GM23338 (cell line): ENCODE measurements at regions not wholly inside any gene's neighbourhood (a gene's known extent, or its start where the extent isn't known, plus 50 kb on each side); places are given as distances from the start of the nearest gene placed in this dataset.

ENCODE experiments used
- ATAC-seq: fragments of 200-7000 bp; cut with Tn5 transposase; 3 replicates; pipeline ENCODE4 v1.9.1; 2020
- DNase-seq: peaks from one replicate; pipeline ENCODE4 v3.0.0-alpha.2; 2015; ENCODE audit warnings: low spot score
- H2AFZ ChIP-seq: fragments of 200-600 bp; sonication (generic); 2 replicates; pipeline ENCODE4 v1.8.0; 2016; ENCODE audit warnings: antibody characterized with exemption, mild to moderate bottlenecking, moderate library complexity
- H3F3A ChIP-seq: fragments of 200-600 bp; sonication (generic); replicated peaks from 2 replicates; pipeline ENCODE4 v1.8.0; 2017; ENCODE audit warnings: antibody characterized with exemption, mixed run types, low read depth
- H3K27ac ChIP-seq: fragments of 200-600 bp; sonication (generic); 2 replicates; pipeline ENCODE4 v1.6.1; 2016; ENCODE audit warnings: low read depth
- H3K27me3 ChIP-seq: fragments of 200-600 bp; sonication (generic); 2 replicates; pipeline ENCODE4 v1.8.0; 2016; ENCODE audit warnings: mild to moderate bottlenecking, mixed run types, moderate library complexity; ENCODE audit not compliant: insufficient read depth
- H3K36me3 ChIP-seq: fragments of 200-600 bp; sonication (generic); 2 replicates; pipeline ENCODE4 v1.8.0; 2016; ENCODE audit warnings: mild to moderate bottlenecking; ENCODE audit not compliant: insufficient read depth
- H3K4me1 ChIP-seq: fragments of 200-600 bp; sonication (generic); 2 replicates; pipeline ENCODE4 v1.8.0; 2016; ENCODE audit warnings: mild to moderate bottlenecking, moderate library complexity; ENCODE audit not compliant: insufficient read depth
- H3K4me2 ChIP-seq: fragments of 200-600 bp; sonication (generic); 2 replicates; pipeline ENCODE4 v1.7.1; 2017; ENCODE audit warnings: mixed run types
- H3K4me3 ChIP-seq: fragments of 200-600 bp; sonication (generic); 2 replicates; pipeline ENCODE4 v1.6.1; 2016; ENCODE audit warnings: mixed run types
- H3K79me2 ChIP-seq: fragments of 200-600 bp; sonication (generic); replicated peaks from 2 replicates; pipeline ENCODE4 v1.8.0; 2017; ENCODE audit warnings: mild to moderate bottlenecking; ENCODE audit not compliant: insufficient read depth
- H3K9me2 ChIP-seq: fragments of 200-600 bp; sonication (generic); 2 replicates; pipeline ENCODE4 v1.8.0; 2017; ENCODE audit not compliant: insufficient read depth
- H4K20me1 ChIP-seq: fragments of 200-600 bp; sonication (generic); replicated peaks from 2 replicates; pipeline ENCODE4 v1.8.0; 2017; ENCODE audit warnings: mild to moderate bottlenecking; ENCODE audit not compliant: insufficient read depth
- H3K27ac Mint-ChIP-seq: 2 replicates; pipeline ENCODE4 v1.8.0; 2020; ENCODE audit warnings: inconsistent platforms, mild to moderate bottlenecking, moderate library complexity, mixed read lengths
- H3K27me3 Mint-ChIP-seq: 3 replicates; pipeline ENCODE4 v1.8.0; 2022; ENCODE audit warnings: low read depth, mild to moderate bottlenecking, moderate library complexity, mixed read lengths, inconsistent platforms; ENCODE audit not compliant: insufficient read depth, poor library complexity
- H3K36me3 Mint-ChIP-seq: 3 replicates; pipeline ENCODE4 v1.8.0; 2021; ENCODE audit warnings: low read depth, mild to moderate bottlenecking, inconsistent platforms, moderate library complexity, mixed read lengths
- H3K4me1 Mint-ChIP-seq: 3 replicates; pipeline ENCODE4 v1.8.0; 2020; ENCODE audit warnings: mild to moderate bottlenecking, inconsistent platforms, mixed read lengths
- H3K4me3 Mint-ChIP-seq: 3 replicates; pipeline ENCODE4 v1.8.0; 2021; ENCODE audit warnings: moderate library complexity, mild to moderate bottlenecking, inconsistent platforms, mixed read lengths
- H3K9me3 Mint-ChIP-seq: 3 replicates; pipeline ENCODE4 v1.8.0; 2020; ENCODE audit warnings: moderate library complexity, mild to moderate bottlenecking, inconsistent platforms, mixed read lengths
- CREB1 ChIP-seq: fragments of 250-450 bp; sonication (Bioruptor Pico); IDR thresholded peaks from 2 replicates; pipeline ENCODE4 v1.5.0; 2020; ENCODE audit warnings: low read depth, mild to moderate bottlenecking, moderate library complexity
- CTCF ChIP-seq, 2 experiments: fragments of 200-600 bp in 1 of 2; sonication (generic) in 1 of 2; conservative IDR thresholded peaks; 2 replicates each; pipeline versions ENCODE4 v1.5.1 to v1.6.1; 2016 to 2017; ENCODE audit warnings: antibody characterized with exemption in 2 of 2, low read depth in 2 of 2, mild to moderate bottlenecking in 2 of 2, moderate library complexity in 1 of 2
- ETS1 ChIP-seq: IDR thresholded peaks from 2 replicates; pipeline ENCODE4 v1.6.1; 2016; ENCODE audit warnings: antibody characterized with exemption
- EZH2phosphoT487 ChIP-seq: fragments of 200-600 bp; sonication (generic); IDR thresholded peaks from one replicate; pipeline ENCODE4 v1.8.1; 2018; ENCODE audit warnings: antibody characterized with exemption; ENCODE audit not compliant: unreplicated experiment
- JUNB ChIP-seq: IDR thresholded peaks from one replicate; pipeline ENCODE4 v1.6.1; 2016; ENCODE audit warnings: antibody characterized with exemption; ENCODE audit not compliant: unreplicated experiment
- NANOG ChIP-seq: IDR thresholded peaks from 2 replicates; pipeline ENCODE4 v1.6.1; 2016; ENCODE audit warnings: antibody characterized with exemption, borderline replicate concordance
- REST ChIP-seq: IDR thresholded peaks from one replicate; pipeline ENCODE4 v1.6.1; 2018; ENCODE audit warnings: antibody characterized with exemption; ENCODE audit not compliant: unreplicated experiment
- STAT1 ChIP-seq: IDR thresholded peaks from one replicate; pipeline ENCODE4 v1.6.1; 2016; ENCODE audit warnings: antibody characterized with exemption; ENCODE audit not compliant: unreplicated experiment
- ZNF114 ChIP-seq: fragments of 250-450 bp; sonication (Bioruptor Pico); IDR thresholded peaks from 2 replicates; pipeline ENCODE4 v1.5.0; 2020; ENCODE audit warnings: mild to moderate bottlenecking, moderate library complexity
- ZNF331 ChIP-seq: fragments of 250-450 bp; sonication (Bioruptor Pico); IDR thresholded peaks from 2 replicates; pipeline ENCODE4 v1.5.0; 2020; ENCODE audit warnings: low read depth, mild to moderate bottlenecking, moderate library complexity
- ZNF462 ChIP-seq: fragments of 250-450 bp; sonication (Bioruptor Pico); IDR thresholded peaks from 2 replicates; pipeline ENCODE4 v1.5.0; 2020; ENCODE audit warnings: mild to moderate bottlenecking, moderate library complexity

GRCh38 chr18:51891876-51892275 is 448.1 kb upstream of the DCC start (continued):
- no peak for TF ChIP-seq ETS1
- no peak for TF ChIP-seq CREB1 (CRISPR knock-in tag)
- no peak for TF ChIP-seq ZNF114 (CRISPR knock-in tag)
- TF ChIP-seq CTCF (conservative IDR thresholded peaks at IDR 0.05; ENCODE audit: low read depth in 2 of 2): no peak
- TF ChIP-seq REST: no peak
- TF ChIP-seq STAT1: no peak

GRCh38 chr18:51897884-51898283 is 442.1 kb upstream of the DCC start:
- Histone ChIP-seq H3K4me2 (no peak overlapping the region), H3K27me3 (no peaks in the 10 kb centered on the region), H3F3A (no peaks in the 10 kb centered on the region), H2AFZ (no peak overlapping the region), H4K20me1 (no peaks in the 10 kb centered on the region), H3K36me3 (no peaks in the 10 kb centered on the region), H3K27ac (no peak overlapping the region), H3K4me3 (no peak overlapping the region), H3K4me1 (no peaks in the 10 kb centered on the region), H3K79me2 (no peaks in the 10 kb centered on the region), H3K9me2 (0 out of 2 replicates have a peak, but pooled peaks cover 6% of the 10 kb centered on the region)
- peaks cover 1% of the 10 kb centered on the region for H3K27me3 Mint-ChIP-seq
- no peak overlapping the region for H3K4me3 Mint-ChIP-seq
- no peaks in the 10 kb centered on the region for H3K9me3 Mint-ChIP-seq
- H3K36me3 Mint-ChIP-seq: no peaks in the 10 kb centered on the region
- DNase-seq: no peak
- no peak for ATAC-seq
- H3K27ac Mint-ChIP-seq: no peak overlapping the region
- H3K4me1 Mint-ChIP-seq: no peaks in the 10 kb centered on the region
- TF ChIP-seq EZH2phosphoT487 (no peak), STAT1 (no peak), CREB1 (CRISPR knock-in tag) (no peak), JUNB (no peak), ZNF331 (no peak), ETS1 (no peak), NANOG (no peak), ZNF462 (CRISPR knock-in tag) (no peak)
